ENCODE measurements at regions not wholly inside any gene's neighbourhood (a gene's known extent, or its start where the extent isn't known, plus 50 kb on each side); places are given as distances from the start of the nearest gene placed in this dataset.

DNA sequence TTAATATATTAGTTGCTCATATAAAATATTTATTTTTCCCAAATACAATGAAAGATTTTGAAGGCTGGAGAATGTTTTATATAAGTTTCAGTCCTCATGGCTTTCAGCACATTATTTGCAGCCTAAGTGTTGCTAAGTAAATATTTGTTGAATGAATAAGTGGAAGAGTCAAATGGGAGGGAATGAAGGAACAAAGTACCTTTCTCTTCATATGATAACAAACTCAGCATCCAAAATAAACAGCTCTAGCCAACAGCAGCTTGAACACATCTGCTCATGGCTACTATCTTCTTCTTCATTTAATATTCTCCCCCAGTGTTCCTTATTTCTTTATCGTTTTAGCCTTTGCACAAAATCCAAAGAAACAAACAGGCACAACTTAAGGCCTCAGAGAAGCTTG is 385.2 kb upstream of the PIK3C3 start:
- BruUV-seq (replicated peaks): no TSS peak
- H3K4me1 Mint-ChIP-seq (ENCODE audit: insufficient read depth, unreplicated experiment): no peaks in the 10 kb centered on the region
- no peak for DNase-seq (ENCODE audit: unreplicated experiment)
- no peak overlapping the region for H3K27ac Mint-ChIP-seq (ENCODE audit: low read depth, unreplicated experiment)
- ChIA-PET POLR2A (no interaction called here), CTCF (no interaction called here)
- intact Hi-C loops (cut with micrococcal nuclease): no loop called here
- no peaks in the 10 kb centered on the region for H3K36me3 Mint-ChIP-seq (ENCODE audit: insufficient read depth, unreplicated experiment)
- TF ChIP-seq, protein P1, sequence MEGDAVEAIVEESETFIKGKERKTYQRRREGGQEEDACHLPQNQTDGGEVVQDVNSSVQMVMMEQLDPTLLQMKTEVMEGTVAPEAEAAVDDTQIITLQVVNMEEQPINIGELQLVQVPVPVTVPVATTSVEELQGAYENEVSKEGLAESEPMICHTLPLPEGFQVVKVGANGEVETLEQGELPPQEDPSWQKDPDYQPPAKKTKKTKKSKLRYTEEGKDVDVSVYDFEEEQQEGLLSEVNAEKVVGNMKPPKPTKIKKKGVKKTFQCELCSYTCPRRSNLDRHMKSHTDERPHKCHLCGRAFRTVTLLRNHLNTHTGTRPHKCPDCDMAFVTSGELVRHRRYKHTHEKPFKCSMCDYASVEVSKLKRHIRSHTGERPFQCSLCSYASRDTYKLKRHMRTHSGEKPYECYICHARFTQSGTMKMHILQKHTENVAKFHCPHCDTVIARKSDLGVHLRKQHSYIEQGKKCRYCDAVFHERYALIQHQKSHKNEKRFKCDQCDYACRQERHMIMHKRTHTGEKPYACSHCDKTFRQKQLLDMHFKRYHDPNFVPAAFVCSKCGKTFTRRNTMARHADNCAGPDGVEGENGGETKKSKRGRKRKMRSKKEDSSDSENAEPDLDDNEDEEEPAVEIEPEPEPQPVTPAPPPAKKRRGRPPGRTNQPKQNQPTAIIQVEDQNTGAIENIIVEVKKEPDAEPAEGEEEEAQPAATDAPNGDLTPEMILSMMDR (IDR thresholded peaks at IDR 0.05; ENCODE audit: unreplicated experiment): no peak
- no peak overlapping the region for H3K4me3 Mint-ChIP-seq (ENCODE audit: unreplicated experiment)
- H3K9me3 Mint-ChIP-seq (ENCODE audit: unreplicated experiment): no peaks in the 10 kb centered on the region
- H3K27me3 Mint-ChIP-seq (ENCODE audit: insufficient read depth, unreplicated experiment): peaks cover 48% of the 10 kb centered on the region

DNA sequence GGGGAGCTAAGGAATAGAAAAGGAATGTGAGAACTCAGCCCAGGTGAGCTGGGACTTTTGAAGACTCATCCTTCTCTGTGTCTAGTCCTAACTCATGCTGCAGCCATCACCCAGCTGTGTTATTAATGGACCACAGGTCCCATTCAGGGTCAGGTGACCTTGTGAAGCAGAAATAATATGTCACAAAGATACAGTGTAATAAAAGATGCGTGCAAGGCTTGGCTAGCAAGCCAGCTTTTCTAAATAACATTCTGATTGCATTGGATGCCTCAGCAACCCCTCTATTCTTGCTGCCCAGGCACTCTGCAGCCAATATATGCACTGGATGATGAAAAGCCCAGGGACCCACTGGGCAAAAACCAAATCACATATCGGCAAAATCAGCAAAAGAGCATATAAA is 393.1 kb upstream of the PIK3C3 start:
- no TSS peak for BruUV-seq (replicated peaks)
- no peaks in the 10 kb centered on the region for H3K36me3 Mint-ChIP-seq (ENCODE audit: insufficient read depth, unreplicated experiment)

DNA sequence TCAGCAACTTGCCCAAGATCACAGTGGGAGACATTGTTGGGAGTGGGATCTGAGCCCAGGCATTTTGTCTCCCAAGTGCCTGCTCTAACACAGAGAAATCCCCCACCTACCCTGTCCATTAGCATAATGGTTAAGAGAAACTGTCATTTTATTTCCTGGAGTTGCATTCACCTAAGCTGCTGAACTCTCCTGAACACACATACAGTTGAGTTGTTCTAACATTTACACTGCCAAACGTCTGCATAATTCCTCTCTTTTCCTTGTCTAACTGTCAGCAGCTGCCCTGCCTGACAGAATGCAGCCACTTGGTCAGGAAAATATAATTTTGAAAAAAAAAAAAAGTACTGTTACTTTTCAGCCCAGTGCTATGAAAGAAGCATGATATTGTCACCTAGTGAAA is 396.3 kb upstream of the PIK3C3 start:
- no TSS peak for BruUV-seq (replicated peaks)

More for the DNA sequence above, 393.1 kb upstream of the PIK3C3 start:
- TF ChIP-seq, protein P1 (IDR thresholded peaks at IDR 0.05; ENCODE audit: unreplicated experiment): no peak
- ChIA-PET POLR2A (interaction anchor here (0.7 kb wide), 1 partner anchor 139 kb away, joined by 3 read pairs; no protein-coding TSS in a partner anchor), CTCF (no interaction called here)
- no peak overlapping the region for H3K4me3 Mint-ChIP-seq (ENCODE audit: unreplicated experiment)
- intact Hi-C loops (cut with micrococcal nuclease): no loop called here
- H3K9me3 Mint-ChIP-seq (ENCODE audit: unreplicated experiment): no peaks in the 10 kb centered on the region
- H3K4me1 Mint-ChIP-seq (ENCODE audit: insufficient read depth, unreplicated experiment): no peaks in the 10 kb centered on the region
- H3K27ac Mint-ChIP-seq (ENCODE audit: low read depth, unreplicated experiment): no peak overlapping the region
- DNase-seq (ENCODE audit: unreplicated experiment): no peak
- peaks cover 33% of the 10 kb centered on the region for H3K27me3 Mint-ChIP-seq (ENCODE audit: insufficient read depth, unreplicated experiment)

DNA sequence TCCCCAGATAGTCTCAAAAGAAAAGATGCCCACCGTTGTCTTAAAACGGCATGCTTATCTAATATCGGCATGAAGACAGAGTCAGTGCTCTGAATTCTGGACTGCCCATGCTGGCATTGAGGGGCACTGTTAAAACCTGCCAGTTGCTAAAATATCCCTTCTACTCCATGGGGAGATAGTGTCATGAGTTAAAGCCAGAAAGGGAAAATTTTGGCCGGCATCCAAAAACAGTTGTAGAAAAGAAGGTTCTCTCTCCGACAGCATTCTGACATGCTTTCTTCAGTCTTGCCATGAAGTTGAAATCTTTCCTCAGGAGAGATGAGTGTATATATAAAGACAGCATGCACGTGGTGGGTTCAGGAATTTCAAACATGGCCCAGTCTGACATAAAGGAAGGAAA is 401.3 kb upstream of the PIK3C3 start:
- ChIA-PET CTCF (no interaction called here), POLR2A (no interaction called here)
- Mint-ChIP-seq H3K4me3 (ENCODE audit: unreplicated experiment) (no peak overlapping the region), H3K36me3 (ENCODE audit: insufficient read depth, unreplicated experiment) (no peaks in the 10 kb centered on the region), H3K4me1 (ENCODE audit: insufficient read depth, unreplicated experiment) (no peaks in the 10 kb centered on the region), H3K27ac (ENCODE audit: low read depth, unreplicated experiment) (no peak overlapping the region), H3K27me3 (ENCODE audit: insufficient read depth, unreplicated experiment) (peaks cover 13% of the 10 kb centered on the region), H3K9me3 (ENCODE audit: unreplicated experiment) (no peaks in the 10 kb centered on the region)
- no peak for DNase-seq (ENCODE audit: unreplicated experiment)
- TF ChIP-seq, protein P1 (IDR thresholded peaks at IDR 0.05; ENCODE audit: unreplicated experiment): no peak
- intact Hi-C loops (cut with micrococcal nuclease): no loop called here
- BruUV-seq (replicated peaks): no TSS peak

More for the DNA sequence above, 396.3 kb upstream of the PIK3C3 start:
- Mint-ChIP-seq H3K4me1 (ENCODE audit: insufficient read depth, unreplicated experiment) (no peaks in the 10 kb centered on the region), H3K4me3 (ENCODE audit: unreplicated experiment) (no peak overlapping the region), H3K36me3 (ENCODE audit: insufficient read depth, unreplicated experiment) (no peaks in the 10 kb centered on the region), H3K9me3 (ENCODE audit: unreplicated experiment) (no peaks in the 10 kb centered on the region), H3K27me3 (ENCODE audit: insufficient read depth, unreplicated experiment) (peaks cover 32% of the 10 kb centered on the region), H3K27ac (ENCODE audit: low read depth, unreplicated experiment) (no peak overlapping the region)
- intact Hi-C loops (cut with micrococcal nuclease): no loop called here
- DNase-seq (ENCODE audit: unreplicated experiment): no peak
- ChIA-PET CTCF (no interaction called here), POLR2A (no interaction called here)
- TF ChIP-seq, protein P1 (IDR thresholded peaks at IDR 0.05; ENCODE audit: unreplicated experiment): no peak

All from MCF 10A (cell line).